ENCODE measurements at regions not wholly inside any gene's neighbourhood (a gene's known extent, or its start where the extent isn't known, plus 50 kb on each side); places are given as distances from the start of the nearest gene placed in this dataset.

GRCh38 chr5:133816791-133817190 lies 151.6 kb downstream of the C5orf15 start:
- no peak for DNase-seq (ENCODE audit: low spot score)
- TF ChIP-seq CTCF (IDR thresholded peaks at IDR 0.05; ENCODE audit: extremely low read depth, missing control alignments), result no peak

- DNase-seq (ENCODE audit: low spot score), result no peak
- no peak for TF ChIP-seq CTCF (IDR thresholded peaks at IDR 0.05; ENCODE audit: extremely low read depth, missing control alignments)
Observed at GRCh38 chr5:133814152-133814551, 154.3 kb downstream of the C5orf15 start.

- no peak for TF ChIP-seq CTCF (IDR thresholded peaks at IDR 0.05; ENCODE audit: extremely low read depth, missing control alignments)
- DNase-seq (ENCODE audit: low spot score), result no peak
Observed at GRCh38 chr5:133811168-133811567, 157.3 kb downstream of the C5orf15 start.

GRCh38 chr5:133809801-133810200 lies 158.6 kb downstream of the C5orf15 start:
- TF ChIP-seq CTCF (IDR thresholded peaks at IDR 0.05; ENCODE audit: extremely low read depth, missing control alignments), result no peak
- DNase-seq (ENCODE audit: low spot score), result no peak

- DNase-seq (ENCODE audit: low spot score), result no peak
- no peak for TF ChIP-seq CTCF (IDR thresholded peaks at IDR 0.05; ENCODE audit: extremely low read depth, missing control alignments)
Observed at GRCh38 chr5:133807348-133807747, 161.1 kb downstream of the C5orf15 start.

GRCh38 chr5:133806847-133807246 lies 161.6 kb downstream of the C5orf15 start:
- TF ChIP-seq CTCF (IDR thresholded peaks at IDR 0.05; ENCODE audit: extremely low read depth, missing control alignments), result no peak
- DNase-seq (ENCODE audit: low spot score), result no peak

- TF ChIP-seq CTCF (IDR thresholded peaks at IDR 0.05; ENCODE audit: extremely low read depth, missing control alignments), result no peak
- DNase-seq (ENCODE audit: low spot score), result no peak
Observed at GRCh38 chr5:133801955-133802751, 166.3 kb downstream of the C5orf15 start.

All from GM20000 (cell line).